Esophagus muscularis mucosa (tissue), 3 donors: ENCODE measurements at regions not wholly inside any gene's neighbourhood (a gene's known extent, or its start where the extent isn't known, plus 50 kb on each side); places are given as distances from the start of the nearest gene placed in this dataset.

Experiments used
- CTCF ChIP-seq, 3 experiments: fragments of 200-600 bp in 2 of 3; fragments of 450-650 bp in 1 of 3; sonication (generic) in 2 of 3; IDR thresholded peaks; one replicate each; pipeline ENCODE4 v1.5.1; 2017 to 2019; ENCODE audit warnings: antibody characterized with exemption in 3 of 3, mild to moderate bottlenecking in 2 of 3, moderate library complexity in 1 of 3
- POLR2A ChIP-seq: fragments of 450-650 bp; IDR thresholded peaks from one replicate; pipeline ENCODE4 v1.6.1; 2017; ENCODE audit warnings: antibody characterized with exemption, moderate library complexity, mild to moderate bottlenecking, low read depth
- POLR2AphosphoS5 ChIP-seq, 2 donors: sonication (generic); formaldehyde crosslinking; IDR thresholded peaks; one replicate each; pipeline ENCODE4 v1.6.1; 2017; ENCODE audit warnings: antibody characterized with exemption in 2 of 2

DNA sequence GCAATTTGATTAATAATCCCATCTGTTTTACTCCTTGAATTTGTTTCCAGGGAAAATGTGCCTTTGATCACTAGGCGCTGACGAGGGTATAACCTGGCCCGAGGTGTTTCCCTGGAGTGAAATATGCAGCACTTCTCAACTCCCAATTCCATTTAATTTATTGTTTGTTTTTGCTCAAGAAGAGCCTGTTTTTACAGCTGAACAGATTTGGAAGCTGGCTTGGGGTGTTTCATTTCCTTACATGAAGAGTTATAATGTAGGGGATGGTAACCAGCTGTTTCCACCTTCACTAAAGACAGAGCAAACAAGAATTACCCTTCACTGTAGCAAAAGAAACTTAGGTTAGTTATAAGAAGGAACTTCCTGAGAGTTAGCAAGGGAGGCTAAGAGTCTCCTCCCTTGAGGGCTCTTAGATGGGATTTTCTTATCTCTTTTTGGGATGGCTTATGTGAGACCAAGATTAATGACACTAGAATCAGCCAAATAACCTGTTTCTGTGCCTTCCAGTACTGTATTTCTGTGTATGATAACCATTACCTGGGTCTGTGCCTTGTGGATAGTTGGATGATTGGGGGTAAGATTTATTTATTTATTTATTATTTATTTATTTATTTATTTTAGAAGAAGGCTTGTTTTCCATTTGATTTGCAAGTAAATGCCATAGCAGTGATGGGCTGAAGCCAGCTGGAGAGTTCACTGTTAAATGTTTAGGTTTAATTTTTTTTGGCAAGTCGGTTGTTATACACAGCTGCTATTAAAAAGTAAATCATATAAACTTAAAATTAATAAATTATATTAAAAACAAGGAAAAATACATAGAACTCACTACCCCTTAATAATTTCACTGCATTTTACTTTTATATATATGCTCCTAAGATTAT lies 162.2 kb upstream of the BMP2 start:
- no peak for TF ChIP-seq POLR2A
- no peak for TF ChIP-seq CTCF (IDR thresholded peaks at IDR 0.05)
- no peak for TF ChIP-seq POLR2AphosphoS5 (IDR thresholded peaks at IDR 0.05)
